Right cardiac atrium (tissue), 5 donors: ENCODE measurements at regions not wholly inside any gene's neighbourhood (a gene's known extent, or its start where the extent isn't known, plus 50 kb on each side); places are given as distances from the start of the nearest gene placed in this dataset.
"Not testable (repeated sequence)": the region's sequence is repeated elsewhere in the genome, so short reads cannot be mapped to it uniquely, and the experiment has no call there.

ENCODE experiments used
- ATAC-seq, 2 donors: fragments of 200-7000 bp; cut with Tn5 transposase; one replicate each; pipeline versions ENCODE4 v1.8.0 to v1.9.1; 2020; ENCODE audit warnings: moderate library complexity in 2 of 2, mild to moderate bottlenecking in 1 of 2
- DNase-seq, 3 donors: peaks; one replicate each; pipeline ENCODE4 v3.0.0-alpha.2; 2020
- H3K27ac ChIP-seq: one replicate; pipeline ENCODE4 v1.5.1; 2013; ENCODE audit warnings: mild to moderate bottlenecking, low read length, control low read depth, moderate library complexity
- H3K27me3 ChIP-seq: one replicate; pipeline ENCODE4 v1.6.1; 2013; ENCODE audit not compliant: control insufficient read depth, insufficient read depth
- H3K4me1 ChIP-seq: one replicate; pipeline ENCODE4 v1.6.1; 2013; ENCODE audit warnings: low read length; ENCODE audit not compliant: control insufficient read depth, insufficient read depth
- H3K4me3 ChIP-seq: one replicate; pipeline ENCODE4 v1.5.1; 2013; ENCODE audit warnings: low read length, control low read depth
- H3K9me3 ChIP-seq: one replicate; pipeline ENCODE4 v1.6.1; 2013; ENCODE audit warnings: low read length; ENCODE audit not compliant: control insufficient read depth
- WGBS: extraction: QIAGEN DNeasy Blood & Tissue Kit; methylation state at CpG from one replicate; pipeline ENCODE4 v1.1.7; 2013; 5-methylcytosine and 5-hydroxymethylcytosine counted together
- intact Hi-C, 4 donors: fragments of 100-400 bp; cut with DNase I; formaldehyde crosslinking; loops; one replicate each; pipeline versions ENCODE4 v1.11.0 to v1.14.0; 2022 to 2023
- donor health status: healthy with polysubstance abuse.
- donor health status: DM: no; HTN: yes; CAD: no.
- donor health status: DM: no; HTN: no; CAD: no.
- donor health status: DM: no; HTN: yes; CAD: no; lungs with severe emphysema.
- donor health status: DM: yes; HTN: yes; CAD: no.

DNA sequence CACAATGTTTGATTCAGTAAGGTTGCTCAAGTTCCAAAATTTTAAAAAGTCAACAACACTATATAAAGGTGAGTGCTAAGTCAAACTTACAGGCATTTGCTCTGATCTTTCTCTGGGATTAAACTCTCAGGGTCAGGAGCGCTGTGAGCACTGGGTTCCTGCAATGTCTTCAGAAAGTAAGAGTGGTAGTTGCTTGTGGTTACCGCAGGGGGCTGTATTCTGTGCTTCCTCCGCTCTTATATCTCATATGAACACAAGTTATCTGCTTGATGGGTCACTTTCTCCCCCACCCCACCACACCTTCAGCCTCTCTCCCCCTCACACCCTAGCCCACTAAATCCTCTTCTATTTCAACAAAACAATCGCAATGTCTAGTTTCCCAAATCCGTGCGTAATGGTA, 116.4 kb upstream of the IGSF1 start:
- Histone ChIP-seq H3K27me3 (no peaks in the 10 kb centered on the region), H3K9me3 (no peaks in the 10 kb centered on the region), H3K27ac (no peak overlapping the region), H3K4me3 (no peak overlapping the region), H3K4me1 (no peaks in the 10 kb centered on the region)
- intact Hi-C loops: no loop called here
- 57% methylated on average over 6 of the region's 6 CpGs for WGBS
- DNase-seq: no peak
- ATAC-seq: no peak

DNA sequence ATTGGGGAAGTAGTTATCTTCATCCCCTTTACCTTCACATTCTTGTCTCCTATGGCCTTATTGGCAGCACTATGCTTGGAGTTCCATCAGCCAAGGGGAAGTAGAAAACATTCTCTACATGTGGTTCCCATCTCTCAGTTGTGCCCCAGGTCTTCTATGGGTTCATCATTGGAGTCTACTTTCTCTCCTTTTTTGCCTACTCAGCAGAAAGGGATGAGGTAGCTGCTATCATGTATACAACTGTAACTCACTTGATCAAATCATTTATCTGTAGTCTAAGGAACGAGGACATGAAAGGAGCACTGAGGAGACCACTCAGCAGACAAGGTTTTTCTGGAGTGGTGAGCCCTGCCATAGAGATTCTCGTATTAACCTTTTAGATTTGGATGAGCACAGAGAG, 119.0 kb upstream of the OR13H1 start:
- Histone ChIP-seq H3K4me1 (no peaks in the 10 kb centered on the region), H3K27ac (no peak overlapping the region), H3K27me3 (no peaks in the 10 kb centered on the region), H3K9me3 (no peaks in the 10 kb centered on the region), H3K4me3 (no peak overlapping the region)
- 49% methylated on average over 2 of the region's 2 CpGs for WGBS
- intact Hi-C loops: no loop called here
- DNase-seq (no peak), ATAC-seq (no peak)

DNA sequence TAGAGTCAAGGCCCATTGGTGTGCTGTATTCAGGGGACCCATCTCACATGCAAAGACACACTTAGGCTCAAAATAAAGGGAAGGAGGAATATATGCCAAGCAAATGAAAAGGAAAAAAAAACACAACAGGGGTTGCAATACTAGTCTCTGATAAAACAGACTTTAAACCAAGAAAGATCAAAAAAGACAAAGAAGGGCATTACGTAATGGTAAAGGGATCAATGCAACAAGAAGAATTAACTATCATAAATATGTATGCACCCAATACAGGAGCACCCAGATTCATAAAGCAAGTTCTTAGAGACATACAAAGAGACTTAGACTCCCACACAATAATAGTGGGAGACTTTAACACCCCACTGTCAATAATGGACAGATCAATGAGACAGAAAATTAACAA, 113.4 kb upstream of the OR13H1 start:
- ATAC-seq: not testable (repeated sequence)
- 82% methylated on average over 1 of the region's 1 CpG for WGBS

DNA sequence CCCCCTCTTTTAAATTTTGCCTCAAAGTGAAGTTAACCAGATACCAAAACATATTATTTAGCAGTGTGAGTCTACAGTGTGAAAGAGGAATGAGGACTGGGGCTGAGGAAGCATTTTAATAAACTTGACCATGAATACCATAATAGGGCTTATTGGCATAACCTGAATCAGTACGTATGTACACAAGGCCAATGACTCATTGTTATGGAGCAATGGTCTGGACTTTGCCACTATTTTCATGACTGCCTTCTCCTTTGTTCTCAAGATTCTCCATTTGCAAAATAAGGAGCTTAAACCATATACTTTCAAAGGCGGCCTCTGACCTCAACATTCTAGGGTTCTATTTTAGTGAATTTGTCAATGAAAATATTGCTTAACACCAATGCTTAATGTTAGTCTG, 102.8 kb upstream of the OR13H1 start:
- Histone ChIP-seq H3K27me3 (no peaks in the 10 kb centered on the region), H3K4me1 (no peaks in the 10 kb centered on the region), H3K27ac (no peak overlapping the region), H3K4me3 (no peak overlapping the region), H3K9me3 (no peaks in the 10 kb centered on the region)
- no peak for ATAC-seq
- WGBS: 72% methylated on average over 2 of the region's 2 CpGs
- intact Hi-C loops: no loop called here
- no peak for DNase-seq

More for the DNA sequence above, 113.4 kb upstream of the OR13H1 start:
- H3K27ac ChIP-seq, H3K4me1 ChIP-seq, H3K4me3 ChIP-seq, H3K9me3 ChIP-seq, DNase-seq, intact Hi-C loops, H3K27me3 ChIP-seq: not testable (repeated sequence)

DNA sequence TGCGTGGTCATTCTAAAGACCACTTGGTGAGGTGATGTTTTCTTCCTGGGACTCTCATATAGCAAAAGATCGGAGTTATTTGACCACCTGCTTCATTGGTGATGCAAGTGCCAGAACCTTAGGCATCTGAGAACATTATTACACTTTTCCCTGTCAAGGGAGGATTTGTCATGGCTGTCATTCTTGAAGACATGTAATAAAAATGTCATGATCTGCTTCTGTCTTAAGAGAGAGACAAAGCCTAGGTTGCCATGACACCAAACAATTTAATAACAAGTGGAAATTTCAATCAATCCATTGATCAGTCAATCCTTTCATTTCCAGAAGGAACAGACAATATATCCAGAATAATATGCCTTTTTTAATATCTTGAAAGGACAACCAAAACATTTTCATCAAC, 97.9 kb upstream of the OR13H1 start:
- no peaks in the 10 kb centered on the region for H3K27me3 ChIP-seq
- H3K4me3 ChIP-seq: no peak overlapping the region
- intact Hi-C loops: no loop called here
- no peak overlapping the region for H3K27ac ChIP-seq
- no peaks in the 10 kb centered on the region for H3K4me1 ChIP-seq
- 67% methylated on average over 2 of the region's 2 CpGs for WGBS
- ATAC-seq (no peak), DNase-seq (no peak)
- no peaks in the 10 kb centered on the region for H3K9me3 ChIP-seq

DNA sequence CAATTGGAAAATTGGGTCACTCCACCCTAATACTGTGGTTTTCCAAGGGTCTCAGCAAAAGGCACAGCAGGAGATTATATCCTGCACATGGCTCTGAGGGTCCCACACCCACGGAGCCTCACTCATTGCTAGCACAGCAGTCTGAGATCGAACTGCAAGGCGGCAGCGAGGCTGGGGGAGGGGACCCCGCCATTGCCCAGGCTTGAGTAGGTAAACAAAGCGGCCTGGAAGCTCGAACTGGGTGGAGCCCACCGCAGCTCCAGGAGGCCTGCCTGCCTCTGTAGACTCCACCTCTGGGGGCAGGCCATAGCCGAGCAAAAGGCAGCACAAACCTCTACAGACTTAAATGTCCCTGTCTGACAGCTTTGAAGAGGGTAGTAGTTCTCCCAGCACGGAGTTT, 82.0 kb upstream of the OR13H1 start:
- DNase-seq, intact Hi-C loops, H3K9me3 ChIP-seq, H3K4me1 ChIP-seq, H3K27ac ChIP-seq, ATAC-seq, H3K4me3 ChIP-seq, H3K27me3 ChIP-seq: not testable (repeated sequence)
- WGBS: 77% methylated on average over 10 of the region's 10 CpGs

DNA sequence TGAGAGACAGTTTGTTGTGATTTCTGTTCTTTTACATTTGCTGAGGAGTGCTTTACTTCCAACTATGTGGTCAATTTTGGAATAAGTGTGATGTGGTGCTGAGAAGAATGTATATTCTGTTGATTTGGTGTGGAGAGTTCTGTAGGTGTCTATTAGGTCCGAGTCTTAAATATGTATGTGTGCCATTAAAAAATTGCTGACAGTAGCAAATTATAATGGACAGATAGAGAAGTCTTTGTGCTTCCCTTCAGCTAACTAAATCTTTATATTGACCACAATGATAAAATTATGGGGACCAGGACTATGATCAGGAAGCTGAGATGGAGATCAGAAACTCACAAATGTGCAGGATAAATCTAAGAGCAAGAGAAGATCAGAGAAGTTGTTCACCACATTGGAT, 70.1 kb upstream of the OR13H1 start:
- ATAC-seq, H3K4me1 ChIP-seq, intact Hi-C loops, H3K4me3 ChIP-seq, H3K9me3 ChIP-seq, H3K27ac ChIP-seq, DNase-seq, H3K27me3 ChIP-seq: not testable (repeated sequence)
- WGBS: 58% methylated on average over 1 of the region's 1 CpG

DNA sequence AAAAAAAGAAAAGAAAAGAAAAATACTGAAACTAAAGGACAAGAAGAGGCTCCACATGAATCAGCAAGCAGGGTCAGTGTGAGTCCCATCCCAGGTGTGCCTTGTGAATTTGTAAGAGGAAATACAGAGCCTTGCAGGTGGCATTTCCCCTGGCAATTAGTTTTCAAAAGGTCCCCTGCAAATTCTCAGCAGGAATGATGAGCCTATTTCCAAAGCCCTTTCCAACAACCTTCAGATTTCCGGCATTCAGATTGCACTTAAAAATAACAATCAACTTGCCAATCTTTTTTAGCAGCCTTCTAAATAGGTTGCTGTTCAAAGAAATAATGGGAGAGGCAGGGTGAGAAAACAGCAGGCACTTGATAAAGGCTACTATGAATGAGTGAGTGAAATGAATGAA, 66.4 kb upstream of the OR13H1 start:
- Histone ChIP-seq H3K27ac (no peak overlapping the region), H3K9me3 (no peaks in the 10 kb centered on the region), H3K4me3 (no peak overlapping the region), H3K4me1 (no peaks in the 10 kb centered on the region), H3K27me3 (no peaks in the 10 kb centered on the region)
- DNase-seq: no peak
- intact Hi-C loops: no loop called here
- ATAC-seq: no peak
- 17% methylated on average over 1 of the region's 1 CpG for WGBS
